ENCODE measurements at regions not wholly inside any gene's neighbourhood (a gene's known extent, or its start where the extent isn't known, plus 50 kb on each side); places are given as distances from the start of the nearest gene placed in this dataset.

GRCh38 chr16:77588389-77588788, 133.9 kb upstream of the NUDT7 start:
- Mint-ChIP-seq H3K4me3 (no peak overlapping the region), H3K9me3 (no peaks in the 10 kb centered on the region), H3K4me1 (peaks cover 9% of the 10 kb centered on the region), H3K27ac (no peak overlapping the region), H3K36me3 (ENCODE audit: low read depth) (no peaks in the 10 kb centered on the region), H3K27me3 (ENCODE audit: insufficient read depth) (no peaks in the 10 kb centered on the region)
- no peaks in the 10 kb centered on the region for H3K27me3 ChIP-seq (ENCODE audit: control insufficient read depth, insufficient read depth, low read length, poor library complexity, severe bottlenecking)
- H3K36me3 ChIP-seq (ENCODE audit: control insufficient read depth, insufficient read depth, low read length) = no peaks in the 10 kb centered on the region
- no peak for TF ChIP-seq CTCF (conservative IDR thresholded peaks at IDR 0.05)
- H3K4me3 ChIP-seq (ENCODE audit: low read length) = no peak overlapping the region
- peaks cover 3% of the 10 kb centered on the region for H3K4me1 ChIP-seq (ENCODE audit: control insufficient read depth, insufficient read depth, low read length)
- H3K9ac ChIP-seq (ENCODE audit: extremely low read depth, low read length, poor library complexity, severe bottlenecking) = no peak overlapping the region
- no peak for DNase-seq
- H3K27ac ChIP-seq (ENCODE audit: low read depth, low read length) = no peak overlapping the region
- 93 to 100% methylated on average over 2 to 3 of the region's 3 CpGs for WGBS, 2 experiments (ENCODE audit: insufficient coverage in 1 of 2, insufficient read length in 1 of 2)
- no peaks in the 10 kb centered on the region for H3K9me3 ChIP-seq (ENCODE audit: control insufficient read depth, low read length)

GRCh38 chr16:77589071-77589765, 133.1 kb upstream of the NUDT7 start:
- no peak overlapping the region for H3K4me3 ChIP-seq (ENCODE audit: low read length)
- Mint-ChIP-seq H3K27ac (no peak overlapping the region), H3K27me3 (ENCODE audit: insufficient read depth) (no peaks in the 10 kb centered on the region), H3K4me3 (no peak overlapping the region), H3K4me1 (peaks cover 6% of the 10 kb centered on the region), H3K9me3 (no peaks in the 10 kb centered on the region), H3K36me3 (ENCODE audit: low read depth) (no peaks in the 10 kb centered on the region)
- H3K27me3 ChIP-seq (ENCODE audit: control insufficient read depth, insufficient read depth, low read length, poor library complexity, severe bottlenecking) = no peaks in the 10 kb centered on the region
- WGBS, 2 experiments (ENCODE audit: insufficient coverage in 1 of 2, insufficient read length in 1 of 2) = 95 to 97% methylated on average over 7 to 10 of the region's 10 CpGs
- no peak overlapping the region for H3K9ac ChIP-seq (ENCODE audit: extremely low read depth, low read length, poor library complexity, severe bottlenecking)
- H3K9me3 ChIP-seq (ENCODE audit: control insufficient read depth, low read length) = no peaks in the 10 kb centered on the region
- TF ChIP-seq CTCF (conservative IDR thresholded peaks at IDR 0.05) = no peak
- H3K4me1 ChIP-seq (ENCODE audit: control insufficient read depth, insufficient read depth, low read length) = no peaks in the 10 kb centered on the region
- H3K27ac ChIP-seq (ENCODE audit: low read depth, low read length) = no peak overlapping the region
- no peaks in the 10 kb centered on the region for H3K36me3 ChIP-seq (ENCODE audit: control insufficient read depth, insufficient read depth, low read length)
- DNase-seq = no peak

GRCh38 chr16:77590707-77591106, 131.6 kb upstream of the NUDT7 start:
- H3K27ac ChIP-seq (ENCODE audit: low read depth, low read length) = no peak overlapping the region
- Mint-ChIP-seq H3K4me1 (peaks cover 4% of the 10 kb centered on the region), H3K36me3 (ENCODE audit: low read depth) (no peaks in the 10 kb centered on the region), H3K27me3 (ENCODE audit: insufficient read depth) (no peaks in the 10 kb centered on the region), H3K9me3 (no peaks in the 10 kb centered on the region), H3K27ac (no peak overlapping the region), H3K4me3 (no peak overlapping the region)
- H3K9ac ChIP-seq (ENCODE audit: extremely low read depth, low read length, poor library complexity, severe bottlenecking) = no peak overlapping the region
- no peaks in the 10 kb centered on the region for H3K27me3 ChIP-seq (ENCODE audit: control insufficient read depth, insufficient read depth, low read length, poor library complexity, severe bottlenecking)
- H3K4me1 ChIP-seq (ENCODE audit: control insufficient read depth, insufficient read depth, low read length) = no peaks in the 10 kb centered on the region
- no peaks in the 10 kb centered on the region for H3K9me3 ChIP-seq (ENCODE audit: control insufficient read depth, low read length)
- TF ChIP-seq CTCF (conservative IDR thresholded peaks at IDR 0.05) = no peak
- H3K4me3 ChIP-seq (ENCODE audit: low read length) = no peak overlapping the region
- 92 to 100% methylated on average over 8 to 9 of the region's 9 CpGs for WGBS, 2 experiments (ENCODE audit: insufficient coverage in 1 of 2, insufficient read length in 1 of 2)
- DNase-seq = no peak
- H3K36me3 ChIP-seq (ENCODE audit: control insufficient read depth, insufficient read depth, low read length) = no peaks in the 10 kb centered on the region
